ENCODE measurements at regions not wholly inside any gene's neighbourhood (a gene's known extent, or its start where the extent isn't known, plus 50 kb on each side); places are given as distances from the start of the nearest gene placed in this dataset.

DNA sequence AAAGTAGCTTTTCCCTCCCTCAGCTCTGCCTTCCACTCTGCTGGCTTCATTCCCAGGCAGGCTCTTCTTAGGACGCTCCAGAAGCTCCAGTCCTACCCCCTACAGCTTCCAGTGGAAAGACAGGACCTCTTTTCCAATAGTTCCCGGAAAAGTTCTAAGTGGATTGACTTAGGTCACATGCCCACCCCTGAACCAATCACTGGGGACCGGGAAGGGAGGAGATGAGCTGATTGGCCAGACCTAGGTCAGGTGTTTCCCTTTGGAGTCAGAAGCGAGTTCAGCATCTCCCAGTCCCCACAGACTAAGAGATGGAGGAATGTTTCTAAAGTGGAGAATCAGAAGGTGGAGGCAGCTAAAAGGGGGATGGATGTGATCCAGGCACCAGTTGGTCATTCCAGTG is 62.9 kb upstream of the KCNG1 start:
- H2AFZ ChIP-seq (ENCODE audit: low read length) = no peak overlapping the region
- H3K36me3 ChIP-seq (ENCODE audit: control insufficient read depth, insufficient read depth, low read length) = no peaks in the 10 kb centered on the region
- TF ChIP-seq EZH2 (IDR thresholded peaks at IDR 0.05; ENCODE audit: low read length, missing control alignments) = no peak
- TF ChIP-seq, protein P1, sequence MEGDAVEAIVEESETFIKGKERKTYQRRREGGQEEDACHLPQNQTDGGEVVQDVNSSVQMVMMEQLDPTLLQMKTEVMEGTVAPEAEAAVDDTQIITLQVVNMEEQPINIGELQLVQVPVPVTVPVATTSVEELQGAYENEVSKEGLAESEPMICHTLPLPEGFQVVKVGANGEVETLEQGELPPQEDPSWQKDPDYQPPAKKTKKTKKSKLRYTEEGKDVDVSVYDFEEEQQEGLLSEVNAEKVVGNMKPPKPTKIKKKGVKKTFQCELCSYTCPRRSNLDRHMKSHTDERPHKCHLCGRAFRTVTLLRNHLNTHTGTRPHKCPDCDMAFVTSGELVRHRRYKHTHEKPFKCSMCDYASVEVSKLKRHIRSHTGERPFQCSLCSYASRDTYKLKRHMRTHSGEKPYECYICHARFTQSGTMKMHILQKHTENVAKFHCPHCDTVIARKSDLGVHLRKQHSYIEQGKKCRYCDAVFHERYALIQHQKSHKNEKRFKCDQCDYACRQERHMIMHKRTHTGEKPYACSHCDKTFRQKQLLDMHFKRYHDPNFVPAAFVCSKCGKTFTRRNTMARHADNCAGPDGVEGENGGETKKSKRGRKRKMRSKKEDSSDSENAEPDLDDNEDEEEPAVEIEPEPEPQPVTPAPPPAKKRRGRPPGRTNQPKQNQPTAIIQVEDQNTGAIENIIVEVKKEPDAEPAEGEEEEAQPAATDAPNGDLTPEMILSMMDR (conservative IDR thresholded peaks at IDR 0.05 in 1 of 2, IDR thresholded peaks at IDR 0.05 in 1 of 2; ENCODE audit: low read depth in 1 of 2, low read length in 2 of 2) = no peak
- no peaks in the 10 kb centered on the region for H4K20me1 ChIP-seq (ENCODE audit: control insufficient read depth, extremely low read depth, insufficient read depth, low read length)
- H3K4me1 ChIP-seq (ENCODE audit: control insufficient read depth, extremely low read depth, insufficient read depth, low read length) = no peaks in the 10 kb centered on the region
- no peak for DNase-seq (ENCODE audit: low read depth in 2 of 2)
- no peak overlapping the region for H3K4me3 ChIP-seq (replicated peaks in 1 of 4; ENCODE audit: control extremely low read depth in 1 of 4, insufficient read depth in 1 of 4, low read depth in 3 of 4, low read length in 4 of 4)
- H3K9ac ChIP-seq (ENCODE audit: insufficient read depth, low read length) = no peak overlapping the region
- no peak overlapping the region for H3K27ac ChIP-seq (ENCODE audit: insufficient read depth, low read length)
- H3K9me3 ChIP-seq (ENCODE audit: control insufficient read depth, insufficient read depth, low read depth, low read length) = no peaks in the 10 kb centered on the region
- no peak overlapping the region for H3K4me2 ChIP-seq (ENCODE audit: extremely low read depth, insufficient read depth, low read length)
- no peaks in the 10 kb centered on the region for H3K79me2 ChIP-seq (ENCODE audit: control insufficient read depth, insufficient read depth, low read length)
- peaks cover 21% of the 10 kb centered on the region for H3K27me3 ChIP-seq (ENCODE audit: control insufficient read depth, insufficient read depth, low read length)

DNA sequence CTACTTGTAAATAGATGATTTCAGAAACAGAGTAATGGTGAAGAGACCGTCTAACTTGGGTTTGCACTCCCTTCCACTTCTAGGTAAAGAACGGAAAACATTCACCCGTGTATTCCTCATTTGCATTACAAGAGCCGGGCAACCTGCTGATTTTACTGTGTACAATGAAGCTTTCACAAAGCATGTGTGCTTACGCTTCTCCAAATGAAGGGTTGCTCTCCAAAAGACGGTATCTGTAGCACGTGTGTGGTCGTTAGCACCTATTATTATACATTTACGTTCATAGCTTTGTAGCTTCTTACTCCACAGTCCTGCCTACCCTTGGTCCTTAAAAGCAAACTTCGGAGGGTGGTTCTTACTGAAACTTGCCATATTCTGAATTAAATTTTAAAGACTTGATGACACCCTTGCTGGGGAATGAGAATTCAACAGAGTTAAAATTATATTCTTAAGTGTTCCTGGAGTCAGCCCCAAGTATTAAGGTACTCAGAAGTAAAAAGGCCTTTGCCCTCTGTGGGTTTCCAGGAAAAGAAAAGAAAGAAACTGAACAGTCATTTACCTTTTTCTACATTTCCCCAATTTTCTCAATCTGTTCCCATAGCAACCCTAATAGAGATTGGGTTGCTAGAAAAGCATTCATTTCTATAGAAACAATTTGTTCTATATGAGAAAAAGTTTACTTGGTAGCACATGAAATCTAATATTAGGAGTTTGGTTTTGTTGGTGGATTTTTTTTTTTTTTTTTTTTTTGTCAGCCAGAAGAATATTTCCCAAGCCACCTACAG is 61.9 kb upstream of the KCNG1 start:
- H3K27me3 ChIP-seq (ENCODE audit: control insufficient read depth, insufficient read depth, low read length) = peaks cover 14% of the 10 kb centered on the region

DNA sequence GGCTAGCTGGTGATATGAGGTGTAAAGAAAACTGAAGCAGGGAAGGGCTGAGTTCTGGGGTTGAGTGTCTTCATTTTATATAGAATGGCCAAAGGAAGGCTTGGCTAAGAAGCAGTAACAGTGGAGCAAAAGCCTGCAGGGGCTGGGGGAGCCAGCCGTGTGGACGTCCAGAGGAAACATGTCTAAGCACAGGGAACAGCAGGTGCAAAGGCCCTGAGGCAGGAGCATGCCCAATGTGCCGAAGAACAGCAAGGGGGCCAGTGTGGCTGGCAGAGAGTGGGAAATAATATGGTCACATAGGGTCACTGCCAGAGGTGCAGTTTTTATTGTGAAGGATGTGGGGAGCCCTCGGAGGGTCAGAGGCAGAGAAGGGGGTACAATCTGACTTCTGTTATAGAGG is 60.5 kb upstream of the KCNG1 start:
- TF ChIP-seq EZH2 (IDR thresholded peaks at IDR 0.05; ENCODE audit: low read length, missing control alignments) = no peak
- TF ChIP-seq, protein P1 (conservative IDR thresholded peaks at IDR 0.05 in 1 of 2, IDR thresholded peaks at IDR 0.05 in 1 of 2; ENCODE audit: low read depth in 1 of 2, low read length in 2 of 2) = no peak
- Histone ChIP-seq H3K4me3 (replicated peaks in 1 of 4; ENCODE audit: control extremely low read depth in 1 of 4, insufficient read depth in 1 of 4, low read depth in 3 of 4, low read length in 4 of 4) (no peak overlapping the region), H3K9me3 (ENCODE audit: control insufficient read depth, insufficient read depth, low read depth, low read length) (no peaks in the 10 kb centered on the region), H3K36me3 (ENCODE audit: control insufficient read depth, insufficient read depth, low read length) (no peaks in the 10 kb centered on the region), H4K20me1 (ENCODE audit: control insufficient read depth, extremely low read depth, insufficient read depth, low read length) (no peaks in the 10 kb centered on the region), H3K4me2 (ENCODE audit: extremely low read depth, insufficient read depth, low read length) (no peak overlapping the region), H3K4me1 (ENCODE audit: control insufficient read depth, extremely low read depth, insufficient read depth, low read length) (no peaks in the 10 kb centered on the region), H2AFZ (ENCODE audit: low read length) (no peak overlapping the region), H3K9ac (ENCODE audit: insufficient read depth, low read length) (no peak overlapping the region), H3K79me2 (ENCODE audit: control insufficient read depth, insufficient read depth, low read length) (no peaks in the 10 kb centered on the region), H3K27me3 (ENCODE audit: control insufficient read depth, insufficient read depth, low read length) (peaks cover 15% of the 10 kb centered on the region), H3K27ac (ENCODE audit: insufficient read depth, low read length) (no peak overlapping the region)
- DNase-seq (ENCODE audit: low read depth in 2 of 2) = no peak

More for the DNA sequence above, 61.9 kb upstream of the KCNG1 start:
- TF ChIP-seq, protein P1 (conservative IDR thresholded peaks at IDR 0.05 in 1 of 2, IDR thresholded peaks at IDR 0.05 in 1 of 2; ENCODE audit: low read depth in 1 of 2, low read length in 2 of 2) = no peak
- TF ChIP-seq EZH2 (IDR thresholded peaks at IDR 0.05; ENCODE audit: low read length, missing control alignments) = no peak
- H2AFZ ChIP-seq (ENCODE audit: low read length) = no peak overlapping the region
- no peaks in the 10 kb centered on the region for H3K4me1 ChIP-seq (ENCODE audit: control insufficient read depth, extremely low read depth, insufficient read depth, low read length)
- no peaks in the 10 kb centered on the region for H3K36me3 ChIP-seq (ENCODE audit: control insufficient read depth, insufficient read depth, low read length)
- no peaks in the 10 kb centered on the region for H3K9me3 ChIP-seq (ENCODE audit: control insufficient read depth, insufficient read depth, low read depth, low read length)
- H3K79me2 ChIP-seq (ENCODE audit: control insufficient read depth, insufficient read depth, low read length) = no peaks in the 10 kb centered on the region
- no peak overlapping the region for H3K9ac ChIP-seq (ENCODE audit: insufficient read depth, low read length)
- no peaks in the 10 kb centered on the region for H4K20me1 ChIP-seq (ENCODE audit: control insufficient read depth, extremely low read depth, insufficient read depth, low read length)
- H3K4me3 ChIP-seq (replicated peaks in 1 of 4; ENCODE audit: control extremely low read depth in 1 of 4, insufficient read depth in 1 of 4, low read depth in 3 of 4, low read length in 4 of 4) = no peak overlapping the region
- H3K27ac ChIP-seq (ENCODE audit: insufficient read depth, low read length) = no peak overlapping the region
- no peak for DNase-seq (ENCODE audit: low read depth in 2 of 2)
- no peak overlapping the region for H3K4me2 ChIP-seq (ENCODE audit: extremely low read depth, insufficient read depth, low read length)

Data from fibroblast of lung (primary cell).